H9 (cell line): ENCODE measurements at regions not wholly inside any gene's neighbourhood (a gene's known extent, or its start where the extent isn't known, plus 50 kb on each side); places are given as distances from the start of the nearest gene placed in this dataset.

Source experiments
- DNase-seq: peaks from one replicate; pipeline ENCODE4 v3.0.0-alpha.2; 2017
- H2AFZ ChIP-seq: one replicate; pipeline ENCODE4 v1.6.1; 2013; ENCODE audit warnings: mild to moderate bottlenecking, low read length, control low read depth, moderate library complexity
- H2AK5ac ChIP-seq: 2 replicates; pipeline ENCODE4 v1.6.1; 2013; ENCODE audit warnings: low read length, control low read depth, mixed read lengths; ENCODE audit not compliant: insufficient read length
- H2BK120ac ChIP-seq: one replicate; pipeline ENCODE4 v1.6.1; 2013; ENCODE audit warnings: low read depth, mild to moderate bottlenecking, low read length, control low read depth, inconsistent platforms; ENCODE audit not compliant: poor library complexity, severe bottlenecking
- H2BK12ac ChIP-seq: 2 replicates; pipeline ENCODE4 v1.6.1; 2013; ENCODE audit warnings: low read length, control low read depth, mixed read lengths, low read depth; ENCODE audit not compliant: insufficient read length
- H2BK15ac ChIP-seq: 2 replicates; pipeline ENCODE4 v1.6.1; 2013; ENCODE audit warnings: low read depth, low read length, control low read depth
- H2BK20ac ChIP-seq: one replicate; pipeline ENCODE4 v1.6.1; 2013; ENCODE audit warnings: low read depth, mild to moderate bottlenecking, low read length, control low read depth, inconsistent platforms; ENCODE audit not compliant: poor library complexity, severe bottlenecking
- H2BK5ac ChIP-seq: 2 replicates; pipeline ENCODE4 v1.6.1; 2013; ENCODE audit warnings: low read length, control low read depth, mixed read lengths; ENCODE audit not compliant: insufficient read length
- H3K14ac ChIP-seq: 2 replicates; pipeline ENCODE4 v1.6.1; 2013; ENCODE audit warnings: low read length, control low read depth; ENCODE audit not compliant: insufficient read depth
- H3K18ac ChIP-seq: 2 replicates; pipeline ENCODE4 v1.6.1; 2013; ENCODE audit warnings: low read depth, mild to moderate bottlenecking, mixed read lengths, low read length, control low read depth; ENCODE audit not compliant: insufficient read length
- H3K23ac ChIP-seq: 2 replicates; pipeline ENCODE4 v1.6.1; 2013; ENCODE audit warnings: low read length, control low read depth, mixed read lengths, low read depth; ENCODE audit not compliant: insufficient read length
- H3K23me2 ChIP-seq: 2 replicates; pipeline ENCODE4 v1.6.1; 2013; ENCODE audit warnings: low read depth, mild to moderate bottlenecking, mixed read lengths, low read length, control low read depth; ENCODE audit not compliant: insufficient read length, poor library complexity, severe bottlenecking
- H3K27ac ChIP-seq: 2 replicates; pipeline ENCODE4 v1.5.1; 2013; ENCODE audit warnings: low read length, control low read depth, mixed read lengths, low read depth; ENCODE audit not compliant: insufficient read length
- H3K27me3 ChIP-seq: 2 replicates; pipeline ENCODE4 v1.6.1; 2013; ENCODE audit warnings: low read length, control low read depth, inconsistent platforms; ENCODE audit not compliant: insufficient read depth
- H3K4ac ChIP-seq: 2 replicates; pipeline ENCODE4 v1.6.1; 2013; ENCODE audit warnings: low read depth, mild to moderate bottlenecking, control low read depth, inconsistent platforms, low read length, moderate library complexity
- H3K4me1 ChIP-seq: 2 replicates; pipeline ENCODE4 v1.6.1; 2013; ENCODE audit warnings: low read length, control low read depth, inconsistent platforms; ENCODE audit not compliant: insufficient read depth
- H3K4me2 ChIP-seq: 2 replicates; pipeline ENCODE4 v1.6.1; 2013; ENCODE audit warnings: low read length, control low read depth, mixed read lengths; ENCODE audit not compliant: insufficient read length, insufficient read depth
- H3K56ac ChIP-seq: 2 replicates; pipeline ENCODE4 v1.6.1; 2013; ENCODE audit warnings: low read depth, mild to moderate bottlenecking, mixed read lengths, low read length, control low read depth; ENCODE audit not compliant: insufficient read length
- H3K79me1 ChIP-seq: 2 replicates; pipeline ENCODE4 v1.6.1; 2013; ENCODE audit warnings: low read depth, mild to moderate bottlenecking, moderate library complexity, low read length, control low read depth, inconsistent platforms; ENCODE audit not compliant: insufficient read depth, poor library complexity, severe bottlenecking
- H3K79me2 ChIP-seq: 2 replicates; pipeline ENCODE4 v1.6.1; 2013; ENCODE audit warnings: low read length, control low read depth, inconsistent platforms; ENCODE audit not compliant: insufficient read depth
- H3K9ac ChIP-seq: 2 replicates; pipeline ENCODE4 v1.6.1; 2013; ENCODE audit warnings: low read length, control low read depth, mixed read lengths; ENCODE audit not compliant: insufficient read length; ENCODE audit errors: extremely low read depth
- H3K9me3 ChIP-seq: one replicate; pipeline ENCODE4 v1.6.1; 2013; ENCODE audit warnings: low read depth, low read length, inconsistent platforms; ENCODE audit not compliant: control insufficient read depth
- H3T11ph ChIP-seq: one replicate; pipeline ENCODE4 v1.6.1; 2013; ENCODE audit warnings: mild to moderate bottlenecking, low read length, control low read depth, inconsistent platforms
- H4K20me1 ChIP-seq: one replicate; pipeline ENCODE4 v1.6.1; 2013; ENCODE audit not compliant: control insufficient read depth, insufficient read length, insufficient read depth
- H4K5ac ChIP-seq: 2 replicates; pipeline ENCODE4 v1.6.1; 2013; ENCODE audit warnings: low read depth, mild to moderate bottlenecking, mixed read lengths, low read length, control low read depth; ENCODE audit not compliant: insufficient read length
- H4K8ac ChIP-seq: replicated peaks from 2 replicates; pipeline ENCODE4 v1.6.1; 2013; ENCODE audit warnings: low read length, control low read depth, mixed read lengths, low read depth; ENCODE audit not compliant: insufficient read length
- H4K91ac ChIP-seq: 2 replicates; pipeline ENCODE4 v1.6.1; 2013; ENCODE audit warnings: low read depth, mild to moderate bottlenecking, moderate library complexity, mixed read lengths, low read length, control low read depth; ENCODE audit not compliant: insufficient read length
- H3K27ac Mint-ChIP-seq, 3 experiments: 2 replicates in 2 of 3; 3 replicates in 1 of 3; pipeline ENCODE4 v1.8.0; 2020 to 2021; ENCODE audit warnings: mixed read lengths in 3 of 3, mild to moderate bottlenecking in 1 of 3, moderate library complexity in 1 of 3
- H3K27me3 Mint-ChIP-seq: 2 replicates; pipeline ENCODE4 v1.8.0; 2021; ENCODE audit warnings: low read depth, mild to moderate bottlenecking, moderate library complexity, mixed read lengths
- H3K36me3 Mint-ChIP-seq, 3 experiments: 2 replicates in 2 of 3; 3 replicates in 1 of 3; pipeline ENCODE4 v1.8.0; 2020 to 2021; ENCODE audit warnings: low read depth in 3 of 3, mixed read lengths in 3 of 3; ENCODE audit not compliant: insufficient read depth in 1 of 3
- H3K4me1 Mint-ChIP-seq, 2 experiments: 2 replicates each; pipeline ENCODE4 v1.8.0; 2020; ENCODE audit warnings: mixed read lengths in 2 of 2
- H3K4me3 Mint-ChIP-seq, 2 experiments: 2 replicates in 1 of 2; 3 replicates in 1 of 2; pipeline ENCODE4 v1.8.0; 2020 to 2021; ENCODE audit warnings: mild to moderate bottlenecking in 2 of 2, mixed read lengths in 2 of 2, moderate library complexity in 1 of 2
- H3K9me3 Mint-ChIP-seq, 2 experiments: 2 replicates in 1 of 2; 3 replicates in 1 of 2; pipeline ENCODE4 v1.8.0; 2020; ENCODE audit warnings: mild to moderate bottlenecking in 2 of 2, mixed read lengths in 2 of 2, moderate library complexity in 1 of 2
- CTCF ChIP-seq: fragments of 200-600 bp; sonication (generic); conservative IDR thresholded peaks from 3 replicates; pipeline ENCODE4 v1.8.0; 2021; ENCODE audit warnings: antibody characterized with exemption, mild to moderate bottlenecking
- WGBS: extraction: QIAGEN DNeasy Blood & Tissue Kit; methylation state at CpG from one replicate; pipeline ENCODE4 v1.1.7; 2013; ENCODE audit warnings: missing lambda C conversion rate, low lambda C conversion rate, mixed read lengths; ENCODE audit not compliant: insufficient read length; ENCODE audit errors: extremely low coverage; 5-methylcytosine and 5-hydroxymethylcytosine counted together

GRCh38 chr18:71727909-71728308 is 816.2 kb downstream of the CBLN2 start:
- no peaks in the 10 kb centered on the region for H3K23me2 ChIP-seq
- Mint-ChIP-seq H3K27ac (no peak overlapping the region), H3K27me3 (no peaks in the 10 kb centered on the region), H3K4me1 (no peaks in the 10 kb centered on the region), H3K4me3 (no peak overlapping the region; a peak in 1 of 5 replicates), H3K36me3 (no peaks in the 10 kb centered on the region), H3K9me3 (no peaks in the 10 kb centered on the region)
- no peak overlapping the region for H3K4ac ChIP-seq
- H2AFZ ChIP-seq = no peak overlapping the region
- no peak overlapping the region for H2BK15ac ChIP-seq
- H3K4me2 ChIP-seq = no peak overlapping the region
- DNase-seq = no peak
- H3K79me1 ChIP-seq = no peaks in the 10 kb centered on the region
- no peak overlapping the region for H3K18ac ChIP-seq
- no CpG with 5 or more reads among the region's 2 CpGs for WGBS
- H3K56ac ChIP-seq = no peak overlapping the region
- H3K79me2 ChIP-seq = no peaks in the 10 kb centered on the region
- H3K27ac ChIP-seq = no peak overlapping the region
- H2BK5ac ChIP-seq = no peak overlapping the region
- no peak overlapping the region for H4K5ac ChIP-seq
- H3K9ac ChIP-seq = no peak overlapping the region
- H3K27me3 ChIP-seq = no peaks in the 10 kb centered on the region
- H3K14ac ChIP-seq = no peak overlapping the region
- no peaks in the 10 kb centered on the region for H3K4me1 ChIP-seq
- no peak for TF ChIP-seq CTCF
- no peaks in the 10 kb centered on the region for H3K9me3 ChIP-seq
- no peaks in the 10 kb centered on the region for H4K20me1 ChIP-seq
- no peak overlapping the region for H3T11ph ChIP-seq
- no peak overlapping the region for H2AK5ac ChIP-seq
- no peak overlapping the region for H4K8ac ChIP-seq
- H2BK120ac ChIP-seq = no peak overlapping the region
- H2BK12ac ChIP-seq = no peak overlapping the region
- H4K91ac ChIP-seq = no peak overlapping the region
- no peak overlapping the region for H3K23ac ChIP-seq
- H2BK20ac ChIP-seq = no peak overlapping the region
